ENCODE measurements at regions not wholly inside any gene's neighbourhood (a gene's known extent, or its start where the extent isn't known, plus 50 kb on each side); places are given as distances from the start of the nearest gene placed in this dataset.

- DNase-seq (ENCODE audit: low read depth in 2 of 2) = no peak
Observed at GRCh38 chr13:34241332-34241731, 423.4 kb downstream of the RFC3 start.

GRCh38 chr13:34243403-34243802 is 425.5 kb downstream of the RFC3 start:
- no peak for DNase-seq (ENCODE audit: low read depth in 2 of 2)

- no peak for DNase-seq (ENCODE audit: low read depth in 2 of 2)
Observed at GRCh38 chr13:34246511-34246910, 428.6 kb downstream of the RFC3 start.

- DNase-seq (ENCODE audit: low read depth in 2 of 2) = no peak
Observed at GRCh38 chr13:34247596-34247995, 429.6 kb downstream of the RFC3 start.

- no peak for DNase-seq (ENCODE audit: low read depth in 2 of 2)
Observed at GRCh38 chr13:34249546-34250039, 431.6 kb downstream of the RFC3 start.

GRCh38 chr13:34250151-34250670 is 432.3 kb downstream of the RFC3 start:
- DNase-seq (ENCODE audit: low read depth in 2 of 2) = no peak

GRCh38 chr13:34254366-34254765 is 436.4 kb downstream of the RFC3 start:
- no peak for DNase-seq (ENCODE audit: low read depth in 2 of 2)

GRCh38 chr13:34255711-34256110 is 437.8 kb downstream of the RFC3 start:
- no peak for DNase-seq (ENCODE audit: low read depth in 2 of 2)

GRCh38 chr13:34256236-34256635 is 438.3 kb downstream of the RFC3 start:
- DNase-seq (ENCODE audit: low read depth in 2 of 2) = no peak

- no peak for DNase-seq (ENCODE audit: low read depth in 2 of 2)
Observed at GRCh38 chr13:34257966-34258365, 440.0 kb downstream of the RFC3 start.

- DNase-seq (ENCODE audit: low read depth in 2 of 2) = no peak
Observed at GRCh38 chr13:34258646-34259386, 440.9 kb downstream of the RFC3 start.

GRCh38 chr13:34263681-34264080 is 445.7 kb downstream of the RFC3 start:
- no peak for DNase-seq (ENCODE audit: low read depth in 2 of 2)

- DNase-seq (ENCODE audit: low read depth in 2 of 2) = no peak
Observed at GRCh38 chr13:34265046-34265679, 447.2 kb downstream of the RFC3 start.

- no peak for DNase-seq (ENCODE audit: low read depth in 2 of 2)
Observed at GRCh38 chr13:34276764-34277163, 458.8 kb downstream of the RFC3 start.

- no peak for DNase-seq (ENCODE audit: low read depth in 2 of 2)
Observed at GRCh38 chr13:34277936-34278335, 460.0 kb downstream of the RFC3 start.

GRCh38 chr13:34278780-34279179 is 460.8 kb downstream of the RFC3 start:
- no peak for DNase-seq (ENCODE audit: low read depth in 2 of 2)

GRCh38 chr13:34290661-34291060 is 472.7 kb downstream of the RFC3 start:
- no peak for DNase-seq (ENCODE audit: low read depth in 2 of 2)

- DNase-seq (ENCODE audit: low read depth in 2 of 2) = no peak
Observed at GRCh38 chr13:34294483-34295129, 476.7 kb downstream of the RFC3 start.

GRCh38 chr13:34300559-34300958 is 482.6 kb downstream of the RFC3 start:
- DNase-seq (ENCODE audit: low read depth in 2 of 2) = no peak

GRCh38 chr13:34302596-34302995 is 484.6 kb downstream of the RFC3 start:
- no peak for DNase-seq (ENCODE audit: low read depth in 2 of 2)

GRCh38 chr13:34303346-34303745 is 485.4 kb downstream of the RFC3 start:
- no peak for DNase-seq (ENCODE audit: low read depth in 2 of 2)

GRCh38 chr13:34307607-34308006 is 489.7 kb downstream of the RFC3 start:
- no peak for DNase-seq (ENCODE audit: low read depth in 2 of 2)

- no peak for DNase-seq (ENCODE audit: low read depth in 2 of 2)
Observed at GRCh38 chr13:34308725-34309124, 490.8 kb downstream of the RFC3 start.

Measured in stimulated activated CD4-positive, alpha-beta T cell treated with anti-CD3 and anti-CD28 coated beads, Interleukin-4, amount 100 ng/mL, for 48 hours (primary cell).